ENCODE measurements at regions not wholly inside any gene's neighbourhood (a gene's known extent, or its start where the extent isn't known, plus 50 kb on each side); places are given as distances from the start of the nearest gene placed in this dataset.
A peak's percentile ranks its signal among the peaks of the same experiment; 100 is the strongest.

- TF ChIP-seq EP300 (IDR thresholded peaks at IDR 0.05; ENCODE audit: borderline replicate concordance) (no peak), CEBPB (IDR thresholded peaks at IDR 0.05) (no peak), TCF12 (IDR thresholded peaks at IDR 0.05; ENCODE audit: low read depth) (no peak), EGR1 (IDR thresholded peaks at IDR 0.05) (no peak), TAF1 (IDR thresholded peaks at IDR 0.05; ENCODE audit: low read depth) (no peak), NFIC (IDR thresholded peaks at IDR 0.05) (no peak), REST (IDR thresholded peaks at IDR 0.05; ENCODE audit: low read depth) (no peak), YY1 (IDR thresholded peaks at IDR 0.05; ENCODE audit: low read depth) (no peak)
Measured at GRCh38 chr1:102783487-102783886, 324.8 kb downstream of the COL11A1 start.

- TF ChIP-seq MAX (IDR thresholded peaks at IDR 0.05): no peak
- no peak for TF ChIP-seq REST (IDR thresholded peaks at IDR 0.05; ENCODE audit: low read depth)
- TF ChIP-seq RAD21 (IDR thresholded peaks at IDR 0.05; ENCODE audit: low read depth): no peak
- TF ChIP-seq TCF12 (IDR thresholded peaks at IDR 0.05; ENCODE audit: low read depth): no peak
- TF ChIP-seq TEAD4 (IDR thresholded peaks at IDR 0.05): no peak
- TF ChIP-seq USF1 (IDR thresholded peaks at IDR 0.05): no peak
- no peak for TF ChIP-seq FOXM1 (IDR thresholded peaks at IDR 0.05; ENCODE audit: borderline replicate concordance, low read depth)
- TF ChIP-seq NFIC (IDR thresholded peaks at IDR 0.05): no peak
- no peak for TF ChIP-seq ZBTB7A (IDR thresholded peaks at IDR 0.05; ENCODE audit: low read depth)
- TF ChIP-seq TAF1 (IDR thresholded peaks at IDR 0.05; ENCODE audit: low read depth): no peak
- TF ChIP-seq YY1 (IDR thresholded peaks at IDR 0.05; ENCODE audit: low read depth): no peak
- TF ChIP-seq CEBPB (IDR thresholded peaks at IDR 0.05): no peak
- TF ChIP-seq CREB1 (IDR thresholded peaks at IDR 0.05; ENCODE audit: low read depth): no peak
Measured at GRCh38 chr1:102782144-102782543, 326.2 kb downstream of the COL11A1 start.

GRCh38 chr1:102776071-102776470 is 332.3 kb downstream of the COL11A1 start:
- TF ChIP-seq NFIC (IDR thresholded peaks at IDR 0.05) (peak; percentile 88), TCF12 (IDR thresholded peaks at IDR 0.05; ENCODE audit: low read depth) (peak; percentile 81), CEBPB (IDR thresholded peaks at IDR 0.05) (no peak), TEAD4 (IDR thresholded peaks at IDR 0.05) (peak; percentile 48; the same call in 1 of the 2 replicates), EGR1 (IDR thresholded peaks at IDR 0.05) (no peak), RAD21 (IDR thresholded peaks at IDR 0.05; ENCODE audit: low read depth) (no peak), CREB1 (IDR thresholded peaks at IDR 0.05; ENCODE audit: low read depth) (no peak), EP300 (IDR thresholded peaks at IDR 0.05; ENCODE audit: borderline replicate concordance) (peak; percentile 63; the same call in 1 of the 2 replicates)

GRCh38 chr1:102772831-102773230 is 335.5 kb downstream of the COL11A1 start:
- TF ChIP-seq ZBTB7A (IDR thresholded peaks at IDR 0.05; ENCODE audit: low read depth) (no peak), USF1 (IDR thresholded peaks at IDR 0.05) (no peak), RAD21 (IDR thresholded peaks at IDR 0.05; ENCODE audit: low read depth) (no peak), TAF1 (IDR thresholded peaks at IDR 0.05; ENCODE audit: low read depth) (no peak), TCF12 (IDR thresholded peaks at IDR 0.05; ENCODE audit: low read depth) (no peak), YY1 (IDR thresholded peaks at IDR 0.05; ENCODE audit: low read depth) (no peak), EP300 (IDR thresholded peaks at IDR 0.05; ENCODE audit: borderline replicate concordance) (no peak), CEBPB (IDR thresholded peaks at IDR 0.05) (no peak), MAX (IDR thresholded peaks at IDR 0.05) (no peak), EGR1 (IDR thresholded peaks at IDR 0.05) (no peak), FOXM1 (IDR thresholded peaks at IDR 0.05; ENCODE audit: borderline replicate concordance, low read depth) (no peak), CREB1 (IDR thresholded peaks at IDR 0.05; ENCODE audit: low read depth) (no peak), NFIC (IDR thresholded peaks at IDR 0.05) (no peak), REST (IDR thresholded peaks at IDR 0.05; ENCODE audit: low read depth) (no peak), TEAD4 (IDR thresholded peaks at IDR 0.05) (no peak)
